T47D (cell line): ENCODE measurements at regions not wholly inside any gene's neighbourhood (a gene's known extent, or its start where the extent isn't known, plus 50 kb on each side); places are given as distances from the start of the nearest gene placed in this dataset.

Experiments used
- DNase-seq, 2 experiments: peaks; one replicate each; pipeline versions ENCODE4 v3.0.0 to v3.0.0-alpha.2; 2011 to 2012; ENCODE audit warnings: low read depth in 1 of 2, low spot score in 1 of 2
- JUND ChIP-seq: IDR thresholded peaks from 2 replicates; pipeline ENCODE4 v1.6.1; 2012; ENCODE audit warnings: low read depth
- in situ Hi-C: cut with HindIII; loops from 2 replicates; pipeline ENCODE4 v1.10.0; 2016; ENCODE audit warnings: low sequenced_read_pairs, low pct_unique_long_range_greater_than_20kb

GRCh38 chr9:107954312-107954711 lies 464.7 kb upstream of the KLF4 start:
- in situ Hi-C loops: no loop called here
- DNase-seq: no peak
- no peak for TF ChIP-seq JUND

DNA sequence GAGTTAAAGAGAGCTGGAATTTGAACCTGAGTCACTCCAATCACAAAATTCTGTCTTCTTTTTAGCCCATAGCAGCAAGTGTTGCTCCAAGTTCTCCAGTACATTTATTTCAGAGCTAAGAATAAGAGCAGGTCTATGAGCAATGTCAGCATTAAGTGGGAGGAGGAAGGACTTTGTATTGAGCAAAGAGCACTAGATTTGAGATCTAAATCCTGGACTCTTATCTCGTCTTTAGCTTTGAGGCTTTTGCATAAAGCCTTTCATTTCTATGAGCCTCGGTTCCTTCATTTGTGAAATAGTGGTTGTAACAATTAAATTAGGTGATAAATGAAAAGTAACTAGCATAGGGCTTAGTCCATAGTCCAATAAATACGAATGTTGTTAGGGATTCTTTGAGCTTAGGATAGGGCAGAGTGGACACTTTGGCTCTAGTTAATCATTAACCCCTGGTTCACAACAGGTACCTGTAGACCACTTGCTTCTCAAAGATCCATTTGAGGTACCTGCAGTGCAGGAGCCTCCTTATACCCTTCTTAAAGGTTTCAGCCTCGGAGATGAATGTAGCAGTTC lies 464.1 kb upstream of the KLF4 start:
- in situ Hi-C loops: no loop called here
- no peak for DNase-seq
- TF ChIP-seq JUND: no peak

- DNase-seq: no peak
- in situ Hi-C loops: no loop called here
- no peak for TF ChIP-seq JUND
These were observed 463.2 kb upstream of the KLF4 start for GRCh38 chr9:107952773-107953172.

DNA sequence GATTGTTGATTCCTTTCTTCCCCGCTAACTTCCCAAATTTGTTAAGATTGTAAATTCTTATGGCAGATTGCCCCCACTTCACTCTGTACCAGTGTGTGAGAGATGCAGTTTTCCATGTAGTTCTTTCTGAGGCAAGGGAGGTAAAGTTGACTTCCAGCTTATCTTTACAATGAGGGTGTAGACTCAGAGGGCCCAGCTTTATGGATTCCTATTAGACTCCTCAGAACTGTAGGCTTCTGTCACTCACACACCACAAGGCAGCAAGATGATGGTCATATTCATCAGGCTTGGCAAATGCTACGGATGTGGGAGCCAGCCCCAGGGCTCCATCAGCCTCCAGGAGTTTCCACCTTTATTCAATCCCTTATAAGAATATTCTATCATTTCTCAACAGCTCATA lies 461.9 kb upstream of the KLF4 start:
- DNase-seq: no peak
- in situ Hi-C loops: no loop called here
- TF ChIP-seq JUND: no peak

DNA sequence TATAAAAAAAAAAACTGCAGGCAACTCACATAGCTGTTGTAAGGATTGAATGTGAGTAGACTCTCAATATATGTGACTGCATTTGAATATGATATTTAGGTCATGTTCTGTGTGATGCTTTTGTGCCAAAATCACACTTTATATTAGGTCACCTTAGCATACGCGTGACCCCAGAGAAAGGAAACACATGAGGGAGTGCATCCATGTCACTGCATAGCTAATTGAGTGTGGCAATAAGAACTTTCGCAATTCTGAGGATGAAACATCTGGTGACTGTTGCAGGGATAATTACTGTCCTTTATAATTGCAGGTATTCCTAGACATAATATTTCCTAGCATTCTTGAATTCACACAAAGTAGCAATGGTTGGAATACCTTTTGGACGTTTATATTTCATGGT lies 459.5 kb upstream of the KLF4 start:
- TF ChIP-seq JUND: no peak
- DNase-seq: no peak
- in situ Hi-C loops: no loop called here

GRCh38 chr9:107948601-107949000 lies 459.0 kb upstream of the KLF4 start:
- no peak for DNase-seq
- in situ Hi-C loops: no loop called here
- no peak for TF ChIP-seq JUND

DNA sequence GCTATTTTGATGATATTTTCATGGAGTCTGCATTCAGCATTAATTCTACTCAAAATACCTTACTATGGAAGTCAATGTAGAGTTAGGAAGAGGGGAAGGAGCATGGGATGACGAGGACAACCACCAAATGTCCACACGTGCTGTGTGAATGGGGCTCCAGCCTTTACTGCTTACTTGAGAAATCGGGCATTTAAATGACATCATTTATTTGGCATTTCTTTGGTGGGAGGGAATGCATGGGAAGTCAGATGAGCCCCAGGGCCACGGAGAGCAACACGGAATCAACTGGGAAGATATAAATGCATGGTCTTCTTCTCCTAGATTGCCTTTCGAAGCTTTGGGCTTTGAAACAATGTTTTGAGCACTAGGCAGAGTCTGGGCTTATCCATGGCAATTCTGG lies 458.5 kb upstream of the KLF4 start:
- TF ChIP-seq JUND: no peak
- DNase-seq: no peak
- in situ Hi-C loops: no loop called here

DNA sequence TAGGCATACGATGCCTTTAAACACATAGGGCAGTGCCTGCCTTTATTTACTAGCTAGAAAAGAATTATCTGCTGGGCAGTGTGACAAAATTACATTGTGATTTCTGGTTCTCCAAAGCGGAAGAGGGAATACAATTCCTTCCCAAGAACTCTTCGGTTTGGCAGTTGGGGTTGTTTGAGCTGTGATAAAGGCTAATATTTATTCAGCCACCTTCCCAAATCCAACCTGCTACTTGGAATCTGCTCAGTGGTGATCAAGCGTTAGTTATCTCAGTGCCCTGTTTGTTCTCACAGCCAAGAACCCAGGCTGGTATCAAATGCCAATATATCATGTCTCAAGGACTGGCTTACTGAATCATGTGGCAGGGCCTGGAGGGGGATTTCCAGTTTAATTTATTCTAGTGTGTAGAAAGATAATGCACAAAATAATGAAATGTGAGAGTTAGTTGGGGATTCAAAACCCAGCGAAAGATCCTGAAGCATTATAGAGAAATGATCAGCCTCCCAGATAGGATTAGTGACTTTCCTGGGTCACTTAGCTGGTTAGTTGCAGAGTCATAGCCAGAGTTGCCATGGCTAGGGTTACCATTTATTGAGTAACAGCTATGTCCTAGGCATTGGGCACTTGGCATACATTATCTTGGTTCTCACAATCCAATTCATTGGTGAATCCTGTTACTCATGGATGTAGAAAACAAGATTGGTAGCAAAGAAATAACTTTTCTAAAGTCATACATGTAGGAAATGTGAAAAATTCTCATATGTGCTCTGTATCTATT lies 457.0 kb upstream of the KLF4 start:
- TF ChIP-seq JUND: no peak
- in situ Hi-C loops: no loop called here
- no peak for DNase-seq

DNA sequence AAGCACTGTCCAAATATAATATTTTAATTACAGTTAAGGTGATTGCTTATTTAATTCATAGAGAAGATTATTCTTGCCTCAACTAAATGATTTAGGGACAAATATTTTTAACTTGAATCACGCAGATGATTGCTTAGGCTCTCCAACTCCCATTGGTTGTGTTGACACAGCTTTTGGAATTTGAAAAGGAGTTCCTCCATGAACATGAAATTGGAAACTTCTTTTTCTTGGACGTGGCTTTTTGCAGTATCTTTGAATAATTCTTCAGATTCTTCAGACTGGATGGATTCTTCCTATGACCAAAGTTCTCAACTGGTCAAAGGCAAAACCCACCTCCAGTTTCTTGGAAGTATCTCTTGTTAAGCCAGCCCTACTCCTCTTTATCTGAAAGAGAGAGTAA lies 456.4 kb upstream of the KLF4 start:
- in situ Hi-C loops: no loop called here
- no peak for TF ChIP-seq JUND
- no peak for DNase-seq

DNA sequence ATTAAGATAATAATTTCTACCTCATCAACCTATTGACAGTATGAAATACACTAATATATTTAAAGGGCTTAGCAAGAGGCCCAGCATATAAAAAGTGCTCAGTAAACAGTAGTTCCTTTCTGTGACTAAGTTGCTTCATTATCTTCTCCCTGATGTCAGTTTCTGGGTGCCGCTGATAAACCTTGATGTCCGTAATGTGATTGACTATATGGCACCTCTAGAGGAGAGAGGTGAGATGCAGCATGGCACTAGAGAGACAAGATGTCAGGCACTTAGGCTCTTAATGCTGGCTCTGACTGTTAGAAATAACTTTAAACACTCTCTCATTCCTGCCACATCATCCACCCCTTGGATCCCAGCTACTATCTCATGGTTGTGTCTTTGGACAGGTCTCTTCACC lies 455.9 kb upstream of the KLF4 start:
- no peak for TF ChIP-seq JUND
- in situ Hi-C loops: no loop called here
- DNase-seq: no peak

GRCh38 chr9:107944387-107944786 lies 454.8 kb upstream of the KLF4 start:
- in situ Hi-C loops: no loop called here
- no peak for TF ChIP-seq JUND
- no peak for DNase-seq

DNA sequence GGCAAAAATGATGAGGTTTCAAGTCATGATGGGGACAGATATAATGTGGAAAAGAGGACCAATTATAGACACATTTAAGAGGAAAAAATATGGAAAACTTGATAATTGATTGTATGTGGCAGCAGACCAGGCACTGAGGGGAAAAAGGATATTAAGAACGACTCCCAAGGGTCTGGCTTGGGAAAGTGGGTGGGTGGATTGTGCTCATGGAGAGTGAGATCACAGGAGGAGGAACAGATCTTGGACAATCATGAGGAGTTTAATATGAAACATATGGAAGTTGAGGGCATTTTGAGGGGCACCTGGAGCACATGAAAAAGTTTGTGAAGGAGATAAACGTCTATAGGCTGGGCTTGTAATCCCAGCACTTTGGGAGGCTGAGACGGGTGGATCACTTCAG lies 454.3 kb upstream of the KLF4 start:
- TF ChIP-seq JUND: no peak
- in situ Hi-C loops: no loop called here
- DNase-seq: no peak

DNA sequence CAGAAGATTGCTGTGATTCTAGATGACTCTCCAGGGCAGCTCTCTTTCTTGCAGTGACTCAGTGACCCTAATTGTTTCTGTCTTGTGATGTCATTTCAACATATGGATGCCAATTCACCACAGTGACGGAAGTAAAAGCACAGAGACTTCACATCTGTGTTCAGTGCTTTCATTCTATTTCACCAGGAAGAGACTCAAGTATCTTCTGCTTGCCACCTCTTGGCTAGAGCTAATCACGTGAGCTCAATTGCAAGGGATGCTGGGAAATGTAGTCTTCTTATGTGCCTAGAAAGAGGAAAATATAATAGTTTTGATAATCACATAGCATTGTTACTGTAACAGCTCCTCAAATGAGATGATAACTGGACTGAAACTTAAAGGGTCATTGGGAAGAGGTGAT lies 453.3 kb upstream of the KLF4 start:
- peak in 1 of 2 experiments; percentile 37 for DNase-seq
- in situ Hi-C loops: no loop called here
- TF ChIP-seq JUND: no peak

DNA sequence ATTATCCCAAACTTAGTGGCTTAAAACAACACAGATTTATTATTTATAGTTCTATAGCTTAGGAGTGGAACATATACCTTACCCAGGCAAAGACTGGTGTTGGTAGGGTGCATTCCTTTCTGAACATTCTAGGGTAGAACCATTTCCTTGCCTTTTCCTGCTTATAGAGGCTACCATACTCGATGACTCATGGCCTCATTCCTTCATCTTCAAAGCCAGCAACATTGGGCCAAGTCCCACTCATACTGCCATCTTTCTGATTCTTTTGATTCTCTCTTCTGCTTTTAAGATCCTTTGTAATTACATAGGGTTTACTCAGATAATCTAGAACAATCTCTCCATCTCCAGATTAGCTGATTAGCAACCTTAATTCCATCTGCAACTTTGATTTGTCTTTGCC lies 452.7 kb upstream of the KLF4 start:
- in situ Hi-C loops: no loop called here
- TF ChIP-seq JUND: no peak
- DNase-seq: no peak
